Right lung (tissue), 2 donors: ENCODE measurements at regions not wholly inside any gene's neighbourhood (a gene's known extent, or its start where the extent isn't known, plus 50 kb on each side); places are given as distances from the start of the nearest gene placed in this dataset.
"Not testable (repeated sequence)": the region's sequence is repeated elsewhere in the genome, so short reads cannot be mapped to it uniquely, and the experiment has no call there.

ENCODE experiments used
- DNase-seq, 2 donors: peaks; one replicate each; pipeline ENCODE4 v3.0.0-alpha.2; 2013

- no peak for DNase-seq
Observed at GRCh38 chr4:94152466-94152865, 55.2 kb upstream of the SMARCAD1 start.

- not testable (repeated sequence) for DNase-seq
Observed at GRCh38 chr4:94155404-94155803, 52.3 kb upstream of the SMARCAD1 start.

- no peak for DNase-seq
Observed at GRCh38 chr4:94156826-94157225, 50.8 kb upstream of the SMARCAD1 start.
